CD14-positive monocyte (primary cell): ENCODE measurements at regions not wholly inside any gene's neighbourhood (a gene's known extent, or its start where the extent isn't known, plus 50 kb on each side); places are given as distances from the start of the nearest gene placed in this dataset.

Experiments used
- DNase-seq, 3 donors: peaks; one replicate each; pipeline ENCODE4 v3.0.0-alpha.2; 2011 to 2022
- H2AFZ ChIP-seq: 2 replicates; pipeline ENCODE4 v1.6.0; 2012; ENCODE audit warnings: mild to moderate bottlenecking, low read depth, low read length, inconsistent platforms; ENCODE audit not compliant: insufficient read depth, poor library complexity, severe bottlenecking
- H3K27ac ChIP-seq, 2 donors: 1 replicate in 1 of 2; 2 replicates in 1 of 2; pipeline ENCODE4 v1.5.1; 2012 to 2013; ENCODE audit warnings: low read length in 2 of 2, control low read depth in 1 of 2, inconsistent platforms in 1 of 2, low read depth in 1 of 2, mild to moderate bottlenecking in 1 of 2
- H3K27me3 ChIP-seq, 2 donors: one replicate each; pipeline versions ENCODE4 v1.6.0 to v1.6.1; 2011 to 2013; ENCODE audit warnings: low read length in 2 of 2; ENCODE audit not compliant: control insufficient read depth in 2 of 2, insufficient read depth in 2 of 2
- H3K36me3 ChIP-seq, 2 donors: replicated peaks in 1 of 2; 1 replicate in 1 of 2; 2 replicates in 1 of 2; pipeline versions ENCODE4 v1.5.1 to v1.6.1; 2012 to 2013; ENCODE audit warnings: low read length in 2 of 2, control low read depth in 1 of 2, inconsistent platforms in 1 of 2, mild to moderate bottlenecking in 1 of 2; ENCODE audit not compliant: insufficient read depth in 2 of 2, control insufficient read depth in 1 of 2
- H3K4me1 ChIP-seq, 2 donors: 1 replicate in 1 of 2; 2 replicates in 1 of 2; pipeline versions ENCODE4 v1.5.1 to v1.6.1; 2012 to 2013; ENCODE audit warnings: low read length in 2 of 2, control low read depth in 1 of 2, inconsistent platforms in 1 of 2, mild to moderate bottlenecking in 1 of 2, moderate library complexity in 1 of 2; ENCODE audit not compliant: insufficient read depth in 2 of 2, control insufficient read depth in 1 of 2
- H3K4me2 ChIP-seq: replicated peaks from 2 replicates; pipeline ENCODE3; 2012; ENCODE audit warnings: low read length, moderate library complexity, mild to moderate bottlenecking; ENCODE audit not compliant: poor library complexity, severe bottlenecking; ENCODE audit errors: extremely low read depth
- H3K4me3 ChIP-seq, 3 experiments: fragments of 200-600 bp in 1 of 3; sonication (generic) in 1 of 3; replicated peaks in 1 of 3; 1 replicate in 2 of 3; 2 replicates in 1 of 3; pipeline ENCODE4 v1.5.1; 2011 to 2013; ENCODE audit warnings: low read length in 3 of 3, mild to moderate bottlenecking in 3 of 3, control low read depth in 2 of 3, low read depth in 2 of 3, inconsistent platforms in 1 of 3, moderate library complexity in 1 of 3
- H3K79me2 ChIP-seq: 2 replicates; pipeline ENCODE4 v1.6.0; 2012; ENCODE audit warnings: mild to moderate bottlenecking, control low read depth, inconsistent platforms, low read length, moderate library complexity; ENCODE audit not compliant: insufficient read depth
- H3K9ac ChIP-seq: 2 replicates; pipeline ENCODE4 v1.6.0; 2017; ENCODE audit warnings: low read length, mild to moderate bottlenecking; ENCODE audit not compliant: insufficient read depth, poor library complexity, severe bottlenecking
- H3K9me3 ChIP-seq, 2 donors: replicated peaks in 1 of 2; 1 replicate in 1 of 2; 2 replicates in 1 of 2; pipeline versions ENCODE4 v1.5.1 to v1.6.1; 2012 to 2013; ENCODE audit warnings: low read length in 2 of 2, control low read depth in 1 of 2; ENCODE audit not compliant: control insufficient read depth in 1 of 2, insufficient read depth in 1 of 2
- H4K20me1 ChIP-seq: 2 replicates; pipeline ENCODE4 v1.6.0; 2012; ENCODE audit warnings: mild to moderate bottlenecking, low read length, control low read depth, moderate library complexity; ENCODE audit not compliant: insufficient read depth
- H3K27ac Mint-ChIP-seq, 7 donors: one replicate each; pipeline ENCODE4 v1.8.0; 2020; ENCODE audit warnings: mild to moderate bottlenecking in 7 of 7, mixed read lengths in 7 of 7, moderate library complexity in 6 of 7, inconsistent platforms in 2 of 7
- H3K27me3 Mint-ChIP-seq, 3 donors: one replicate each; pipeline ENCODE4 v1.8.0; 2021 to 2022; ENCODE audit warnings: low read depth in 3 of 3, mild to moderate bottlenecking in 3 of 3, mixed read lengths in 3 of 3, moderate library complexity in 3 of 3, inconsistent platforms in 1 of 3
- H3K36me3 Mint-ChIP-seq, 2 donors: one replicate each; pipeline ENCODE4 v1.8.0; 2020; ENCODE audit warnings: mixed read lengths in 2 of 2, inconsistent platforms in 1 of 2, mild to moderate bottlenecking in 1 of 2
- H3K4me1 Mint-ChIP-seq: one replicate; pipeline ENCODE4 v1.8.0; 2020; ENCODE audit warnings: mild to moderate bottlenecking, mixed read lengths
- H3K4me3 Mint-ChIP-seq, 2 donors: one replicate each; pipeline ENCODE4 v1.8.0; 2020; ENCODE audit warnings: mild to moderate bottlenecking in 2 of 2, mixed read lengths in 2 of 2, moderate library complexity in 1 of 2
- H3K9me3 Mint-ChIP-seq, 7 donors: one replicate each; pipeline ENCODE4 v1.8.0; 2020 to 2022; ENCODE audit warnings: mixed read lengths in 7 of 7, mild to moderate bottlenecking in 6 of 7, moderate library complexity in 6 of 7, inconsistent platforms in 2 of 7
- CTCF ChIP-seq: fragments of 200-600 bp; IDR thresholded peaks from one replicate; pipeline ENCODE4 v1.8.0; 2022; ENCODE audit warnings: antibody characterized with exemption, mild to moderate bottlenecking
- WGBS: methylation state at CpG from one replicate; pipeline ENCODE4 v1.1.5; 2013; ENCODE audit warnings: missing lambda C conversion rate; ENCODE audit not compliant: insufficient coverage; 5-methylcytosine and 5-hydroxymethylcytosine counted together
- intact Hi-C, 2 donors: fragments of 100-400 bp; cut with micrococcal nuclease; formaldehyde crosslinking; loops; one replicate each; pipeline versions ENCODE4 v1.15.0 to v1.15.1; 2023

- Mint-ChIP-seq H3K4me3 (no peak overlapping the region), H3K9me3 (peaks cover 0 to 7% (median 3%) of the 10 kb centered on the region in 7 donors), H3K4me1 (no peaks in the 10 kb centered on the region), H3K27ac (no peak overlapping the region), H3K27me3 (no peaks in the 10 kb centered on the region), H3K36me3 (no peaks in the 10 kb centered on the region)
- Histone ChIP-seq H3K27me3 (no peaks in the 10 kb centered on the region), H3K79me2 (no peaks in the 10 kb centered on the region), H3K4me3 (no peak overlapping the region), H3K9me3 (peaks cover 0 to 5% of the 10 kb centered on the region in 2 donors), H3K36me3 (no peaks in the 10 kb centered on the region), H3K27ac (no peak overlapping the region), H3K4me1 (no peaks in the 10 kb centered on the region), H4K20me1 (no peaks in the 10 kb centered on the region), H3K9ac (no peak overlapping the region), H2AFZ (no peak overlapping the region), H3K4me2 (no peak overlapping the region)
- TF ChIP-seq CTCF, result no peak
- DNase-seq, result no peak
- intact Hi-C loops, result no loop called here
Measured at GRCh38 chr13:91100944-91101343, 246.5 kb upstream of the MIR17HG start.

GRCh38 chr13:91101381-91101780 is 246.1 kb upstream of the MIR17HG start:
- Histone ChIP-seq H3K27me3 (no peaks in the 10 kb centered on the region), H3K4me1 (no peaks in the 10 kb centered on the region), H2AFZ (no peak overlapping the region), H3K4me3 (no peak overlapping the region), H3K79me2 (no peaks in the 10 kb centered on the region), H3K27ac (no peak overlapping the region), H4K20me1 (no peaks in the 10 kb centered on the region), H3K9me3 (peaks cover 0 to 5% of the 10 kb centered on the region in 2 donors), H3K4me2 (no peak overlapping the region), H3K36me3 (no peaks in the 10 kb centered on the region), H3K9ac (no peak overlapping the region)
- no peak for DNase-seq
- Mint-ChIP-seq H3K4me3 (no peak overlapping the region), H3K27ac (no peak overlapping the region), H3K27me3 (no peaks in the 10 kb centered on the region), H3K4me1 (no peaks in the 10 kb centered on the region), H3K9me3 (peaks cover 0 to 7% (median 3%) of the 10 kb centered on the region in 7 donors), H3K36me3 (no peaks in the 10 kb centered on the region)
- intact Hi-C loops, result no loop called here
- 71% methylated on average over 1 of the region's 2 CpGs for WGBS
- no peak for TF ChIP-seq CTCF
